GM18870 (cell line): ENCODE measurements at regions not wholly inside any gene's neighbourhood (a gene's known extent, or its start where the extent isn't known, plus 50 kb on each side); places are given as distances from the start of the nearest gene placed in this dataset.

Experiments used
- ATAC-seq: cut with Tn5 transposase; IDR thresholded peaks from one replicate; pipeline ENCODE4 v1.9.1; 2021; ENCODE audit warnings: moderate library complexity; ENCODE audit not compliant: unreplicated experiment

- no peak for ATAC-seq
Observed at GRCh38 chr6:39999006-39999867, 65.0 kb upstream of the MOCS1 start.

GRCh38 chr6:39998126-39998525 lies 63.9 kb upstream of the MOCS1 start:
- no peak for ATAC-seq

GRCh38 chr6:39997101-39997635 lies 62.9 kb upstream of the MOCS1 start:
- no peak for ATAC-seq

GRCh38 chr6:39995633-39996032 lies 61.4 kb upstream of the MOCS1 start:
- no peak for ATAC-seq

- no peak for ATAC-seq
Observed at GRCh38 chr6:39992861-39993622, 58.8 kb upstream of the MOCS1 start.
